SK-N-MC (cell line): ENCODE measurements at regions not wholly inside any gene's neighbourhood (a gene's known extent, or its start where the extent isn't known, plus 50 kb on each side); places are given as distances from the start of the nearest gene placed in this dataset.

Experiments
- EZH2 ChIP-seq: fragments of 200-600 bp; sonication (generic); IDR thresholded peaks from one replicate; pipeline ENCODE4 v1.6.1; 2017; ENCODE audit warnings: antibody characterized with exemption
- FOXP2 ChIP-seq: optimal IDR thresholded peaks from 2 replicates; pipeline ENCODE3; 2011; ENCODE audit warnings: mild to moderate bottlenecking, moderate library complexity; ENCODE audit not compliant: insufficient read depth; ENCODE audit errors: extremely low read length, control extremely low read depth
- POLR2AphosphoS5 ChIP-seq: IDR thresholded peaks from 2 replicates; pipeline ENCODE4 v1.6.1; 2012; ENCODE audit warnings: mild to moderate bottlenecking, low read depth, low read length, borderline replicate concordance

GRCh38 chr4:59161249-59161648 is 2038.9 kb upstream of the ADGRL3 start:
- no peak for TF ChIP-seq POLR2AphosphoS5
- TF ChIP-seq EZH2: no peak
- TF ChIP-seq FOXP2: no peak
